OCI-LY7 (cell line): ENCODE measurements at regions not wholly inside any gene's neighbourhood (a gene's known extent, or its start where the extent isn't known, plus 50 kb on each side); places are given as distances from the start of the nearest gene placed in this dataset.

Experiments used
- EZH2phosphoT487 ChIP-seq: fragments of 200-600 bp; sonication (generic); IDR thresholded peaks from 2 replicates; pipeline ENCODE4 v1.6.1; 2018; ENCODE audit warnings: low read depth, borderline replicate concordance, mild to moderate bottlenecking, mixed run types, antibody characterized with exemption, low read length, moderate library complexity, mixed read lengths
- TF ChIP-seq, protein P1 (sequence below): fragments of 200-600 bp; sonication (generic); conservative IDR thresholded peaks from 2 replicates; pipeline ENCODE4 v1.5.1; 2014; ENCODE audit warnings: mild to moderate bottlenecking, antibody characterized with exemption, low read length, moderate library complexity, mixed read lengths

DNA sequence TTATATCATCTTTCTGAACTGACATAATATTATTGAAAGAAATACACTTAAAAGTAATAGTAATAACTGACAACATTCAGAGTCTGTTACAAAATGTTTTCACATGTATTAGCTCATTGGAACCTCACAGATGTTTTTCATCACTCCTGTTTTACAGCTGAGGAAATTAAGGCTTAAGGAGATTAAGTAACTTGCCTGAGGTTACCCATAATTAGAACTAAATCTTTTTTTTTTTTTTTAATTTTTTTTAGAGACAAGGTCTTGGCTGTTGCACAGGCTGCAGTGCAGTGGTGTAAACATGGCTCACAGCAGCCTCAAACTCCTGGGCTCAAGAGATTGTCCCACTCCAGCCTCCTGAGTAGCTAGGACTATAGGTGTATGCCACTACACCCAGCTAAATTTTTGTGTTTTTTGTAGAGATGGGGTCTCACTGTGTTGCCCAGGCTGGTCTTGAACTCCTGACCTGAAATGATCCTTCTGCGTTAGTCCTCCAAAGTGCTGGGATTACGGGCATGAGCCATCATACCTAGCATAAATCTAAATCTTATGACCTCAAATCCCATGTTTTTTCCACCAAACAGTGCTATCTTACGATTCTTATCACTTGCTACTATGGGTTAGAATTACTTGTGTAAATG is 64.7 kb upstream of the MACF1 start:
- TF ChIP-seq, protein P1, sequence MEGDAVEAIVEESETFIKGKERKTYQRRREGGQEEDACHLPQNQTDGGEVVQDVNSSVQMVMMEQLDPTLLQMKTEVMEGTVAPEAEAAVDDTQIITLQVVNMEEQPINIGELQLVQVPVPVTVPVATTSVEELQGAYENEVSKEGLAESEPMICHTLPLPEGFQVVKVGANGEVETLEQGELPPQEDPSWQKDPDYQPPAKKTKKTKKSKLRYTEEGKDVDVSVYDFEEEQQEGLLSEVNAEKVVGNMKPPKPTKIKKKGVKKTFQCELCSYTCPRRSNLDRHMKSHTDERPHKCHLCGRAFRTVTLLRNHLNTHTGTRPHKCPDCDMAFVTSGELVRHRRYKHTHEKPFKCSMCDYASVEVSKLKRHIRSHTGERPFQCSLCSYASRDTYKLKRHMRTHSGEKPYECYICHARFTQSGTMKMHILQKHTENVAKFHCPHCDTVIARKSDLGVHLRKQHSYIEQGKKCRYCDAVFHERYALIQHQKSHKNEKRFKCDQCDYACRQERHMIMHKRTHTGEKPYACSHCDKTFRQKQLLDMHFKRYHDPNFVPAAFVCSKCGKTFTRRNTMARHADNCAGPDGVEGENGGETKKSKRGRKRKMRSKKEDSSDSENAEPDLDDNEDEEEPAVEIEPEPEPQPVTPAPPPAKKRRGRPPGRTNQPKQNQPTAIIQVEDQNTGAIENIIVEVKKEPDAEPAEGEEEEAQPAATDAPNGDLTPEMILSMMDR, result no peak
- no peak for TF ChIP-seq EZH2phosphoT487
